ENCODE measurements at regions not wholly inside any gene's neighbourhood (a gene's known extent, or its start where the extent isn't known, plus 50 kb on each side); places are given as distances from the start of the nearest gene placed in this dataset.

DNA sequence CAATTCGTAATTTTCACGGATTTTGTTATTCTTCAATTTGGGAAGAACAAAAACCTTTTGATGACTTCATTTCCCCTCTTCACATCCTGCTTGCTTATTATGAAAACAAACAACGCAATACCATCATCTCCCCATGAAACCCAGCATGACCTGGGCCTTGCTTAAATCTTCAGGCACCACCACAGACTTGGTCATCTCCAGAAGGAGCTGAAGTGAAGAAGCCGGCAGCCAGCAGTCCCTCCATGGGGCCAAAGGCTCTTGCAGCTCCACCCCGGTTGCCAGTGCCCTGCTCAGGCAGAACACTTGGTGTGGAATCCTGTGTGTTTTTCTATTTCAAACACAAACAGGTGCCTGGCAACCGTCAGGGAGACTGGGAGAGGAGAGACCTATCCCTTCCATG is 982.9 kb upstream of the TMEM132C start:
- TF ChIP-seq CTCF (conservative IDR thresholded peaks at IDR 0.05): no peak
- Histone ChIP-seq H2BK20ac (ENCODE audit: low read depth, low read length, poor library complexity, severe bottlenecking) (no peak overlapping the region), H3T11ph (ENCODE audit: low read length) (no peak overlapping the region), H3K56ac (ENCODE audit: insufficient read length, low read depth, low read length) (no peak overlapping the region), H2AK5ac (ENCODE audit: insufficient read length, low read length) (no peak overlapping the region), H3K4me2 (ENCODE audit: insufficient read depth, insufficient read length, low read length) (no peak overlapping the region), H4K91ac (ENCODE audit: insufficient read length, low read depth, low read length) (no peak overlapping the region), H4K5ac (ENCODE audit: insufficient read length, low read depth, low read length) (no peak overlapping the region), H3K9me3 (ENCODE audit: control insufficient read depth, low read depth, low read length) (no peaks in the 10 kb centered on the region), H2BK5ac (ENCODE audit: insufficient read length, low read length) (no peak overlapping the region), H2BK15ac (ENCODE audit: low read depth, low read length) (no peak overlapping the region), H3K4ac (ENCODE audit: low read depth, low read length) (no peak overlapping the region), H3K23ac (ENCODE audit: insufficient read length, low read depth, low read length) (no peak overlapping the region), H3K9ac (ENCODE audit: extremely low read depth, insufficient read length, low read length) (no peak overlapping the region), H4K20me1 (ENCODE audit: control insufficient read depth, insufficient read depth, insufficient read length) (no peaks in the 10 kb centered on the region), H3K27me3 (ENCODE audit: insufficient read depth, low read length) (no peaks in the 10 kb centered on the region), H3K79me1 (ENCODE audit: insufficient read depth, low read depth, low read length, poor library complexity, severe bottlenecking) (no peaks in the 10 kb centered on the region), H3K79me2 (ENCODE audit: insufficient read depth, low read length) (no peaks in the 10 kb centered on the region), H3K14ac (ENCODE audit: insufficient read depth, low read length) (no peak overlapping the region), H2BK120ac (ENCODE audit: low read depth, low read length, poor library complexity, severe bottlenecking) (no peak overlapping the region), H3K23me2 (ENCODE audit: insufficient read length, low read depth, low read length, poor library complexity, severe bottlenecking) (no peaks in the 10 kb centered on the region), H2BK12ac (ENCODE audit: insufficient read length, low read depth, low read length) (no peak overlapping the region), H2AFZ (ENCODE audit: low read length) (no peak overlapping the region), H3K18ac (ENCODE audit: insufficient read length, low read depth, low read length) (no peak overlapping the region), H3K27ac (ENCODE audit: insufficient read length, low read depth, low read length) (no peak overlapping the region), H4K8ac (replicated peaks; ENCODE audit: insufficient read length, low read depth, low read length) (no peak overlapping the region), H3K4me1 (ENCODE audit: insufficient read depth, low read length) (no peaks in the 10 kb centered on the region; the same call in none of the 2 replicates)
- no CpG with 5 or more reads among the region's 6 CpGs for WGBS (ENCODE audit: extremely low coverage, insufficient read length, low lambda C conversion rate)
- no peak for DNase-seq
- Mint-ChIP-seq H3K4me3 (no peak overlapping the region), H3K36me3 (ENCODE audit: insufficient read depth in 1 of 3, low read depth in 3 of 3) (no peaks in the 10 kb centered on the region), H3K27ac (no peak overlapping the region), H3K9me3 (no peaks in the 10 kb centered on the region), H3K4me1 (peaks cover 11 to 16% of the 10 kb centered on the region in 2 experiments; a peak in 3 of 4 replicates), H3K27me3 (ENCODE audit: low read depth) (peaks cover 14% of the 10 kb centered on the region)

Measured in H9 (cell line).